ENCODE measurements at regions not wholly inside any gene's neighbourhood (a gene's known extent, or its start where the extent isn't known, plus 50 kb on each side); places are given as distances from the start of the nearest gene placed in this dataset.
"Not testable (repeated sequence)": the region's sequence is repeated elsewhere in the genome, so short reads cannot be mapped to it uniquely, and the experiment has no call there.

DNA sequence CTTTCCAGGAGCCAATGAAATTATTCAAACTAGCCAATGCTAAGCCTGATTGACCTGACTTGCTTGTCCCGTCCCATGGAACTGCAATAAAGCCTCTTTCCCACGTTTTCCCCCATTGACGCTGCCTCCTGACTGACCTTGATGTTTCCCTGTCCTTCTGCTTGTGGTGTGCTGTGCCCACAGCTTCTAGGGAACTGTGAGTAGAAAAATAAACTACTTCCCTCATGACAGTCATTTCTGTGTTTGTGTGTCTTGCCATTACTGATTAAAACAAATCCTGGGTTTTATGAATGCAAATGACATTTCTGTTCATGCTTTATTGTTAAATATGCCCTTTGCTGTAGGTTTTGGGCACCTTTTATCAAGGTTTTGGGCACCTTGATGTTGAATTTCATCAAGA, 91.3 kb upstream of the ABI1 start:
- no peaks in the 10 kb centered on the region for H3K36me3 ChIP-seq (ENCODE audit: control insufficient read depth, insufficient read depth, low read length)
- H3K9ac ChIP-seq (ENCODE audit: low read length) = no peak overlapping the region
- H3K4me1 ChIP-seq (ENCODE audit: control insufficient read depth, insufficient read depth, low read length) = no peaks in the 10 kb centered on the region
- no peak overlapping the region for H3K4me3 ChIP-seq (ENCODE audit: low read depth, low read length)
- H3K27me3 ChIP-seq (ENCODE audit: control insufficient read depth, insufficient read depth, low read length) = no peaks in the 10 kb centered on the region
- H3K27ac ChIP-seq (ENCODE audit: low read depth, low read length) = no peak overlapping the region
- H3K9me3 ChIP-seq (ENCODE audit: control insufficient read depth, insufficient read depth, low read depth, low read length) = peaks cover 7% of the 10 kb centered on the region; the same call in 1 of the 2 replicates

DNA sequence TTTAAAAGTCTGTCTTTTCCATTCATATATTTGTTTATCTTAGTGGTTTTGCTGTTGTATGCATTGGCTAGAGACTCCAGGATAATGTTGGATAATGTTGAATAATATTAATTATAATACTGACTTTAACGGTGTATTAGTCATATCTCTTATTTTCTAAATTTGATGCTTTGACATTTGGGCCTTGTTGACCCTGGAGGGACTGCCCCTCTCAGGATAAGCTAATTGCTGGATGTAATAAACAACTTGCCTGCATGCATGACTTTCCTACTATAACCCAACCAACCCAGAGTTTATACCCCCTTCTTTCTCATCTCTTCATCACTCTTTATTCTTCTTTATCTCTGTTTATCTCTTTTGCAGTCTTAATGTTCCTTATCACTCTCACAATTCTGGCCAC, 90.9 kb upstream of the ABI1 start:
- Histone ChIP-seq H3K4me3 (ENCODE audit: low read depth, low read length) (no peak overlapping the region), H3K9ac (ENCODE audit: low read length) (no peak overlapping the region), H3K36me3 (ENCODE audit: control insufficient read depth, insufficient read depth, low read length) (no peaks in the 10 kb centered on the region), H3K27ac (ENCODE audit: low read depth, low read length) (no peak overlapping the region), H3K9me3 (ENCODE audit: control insufficient read depth, insufficient read depth, low read depth, low read length) (peaks cover 7% of the 10 kb centered on the region; the same call in 1 of the 2 replicates), H3K27me3 (ENCODE audit: control insufficient read depth, insufficient read depth, low read length) (no peaks in the 10 kb centered on the region), H3K4me1 (ENCODE audit: control insufficient read depth, insufficient read depth, low read length) (no peaks in the 10 kb centered on the region)

DNA sequence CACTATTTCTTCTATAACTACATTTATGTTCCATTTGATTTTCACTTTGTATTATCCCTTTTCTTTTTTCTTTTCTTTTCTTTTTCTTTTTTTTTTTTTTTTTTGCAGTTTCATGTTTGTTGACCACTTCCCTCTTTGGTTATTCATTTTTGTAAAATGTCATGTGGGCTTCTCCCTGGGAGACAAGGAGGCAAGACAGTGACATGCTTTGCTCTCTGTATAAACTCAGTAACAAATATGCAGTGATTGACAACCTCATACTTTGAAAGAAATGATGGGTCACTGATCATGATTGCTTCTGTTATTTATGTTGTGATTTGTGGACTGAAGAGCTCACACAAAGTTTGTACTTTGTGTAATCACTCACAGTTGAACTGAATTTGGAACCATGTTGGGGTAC, 90.2 kb upstream of the ABI1 start:
- H3K9me3 ChIP-seq (ENCODE audit: control insufficient read depth, insufficient read depth, low read depth, low read length) = peaks cover 7% of the 10 kb centered on the region; the same call in 1 of the 2 replicates
- H3K9ac ChIP-seq (ENCODE audit: low read length) = no peak overlapping the region
- no peak overlapping the region for H3K4me3 ChIP-seq (ENCODE audit: low read depth, low read length)
- H3K36me3 ChIP-seq (ENCODE audit: control insufficient read depth, insufficient read depth, low read length) = no peaks in the 10 kb centered on the region
- H3K27me3 ChIP-seq (ENCODE audit: control insufficient read depth, insufficient read depth, low read length) = no peaks in the 10 kb centered on the region
- no peaks in the 10 kb centered on the region for H3K4me1 ChIP-seq (ENCODE audit: control insufficient read depth, insufficient read depth, low read length)
- no peak overlapping the region for H3K27ac ChIP-seq (ENCODE audit: low read depth, low read length)

DNA sequence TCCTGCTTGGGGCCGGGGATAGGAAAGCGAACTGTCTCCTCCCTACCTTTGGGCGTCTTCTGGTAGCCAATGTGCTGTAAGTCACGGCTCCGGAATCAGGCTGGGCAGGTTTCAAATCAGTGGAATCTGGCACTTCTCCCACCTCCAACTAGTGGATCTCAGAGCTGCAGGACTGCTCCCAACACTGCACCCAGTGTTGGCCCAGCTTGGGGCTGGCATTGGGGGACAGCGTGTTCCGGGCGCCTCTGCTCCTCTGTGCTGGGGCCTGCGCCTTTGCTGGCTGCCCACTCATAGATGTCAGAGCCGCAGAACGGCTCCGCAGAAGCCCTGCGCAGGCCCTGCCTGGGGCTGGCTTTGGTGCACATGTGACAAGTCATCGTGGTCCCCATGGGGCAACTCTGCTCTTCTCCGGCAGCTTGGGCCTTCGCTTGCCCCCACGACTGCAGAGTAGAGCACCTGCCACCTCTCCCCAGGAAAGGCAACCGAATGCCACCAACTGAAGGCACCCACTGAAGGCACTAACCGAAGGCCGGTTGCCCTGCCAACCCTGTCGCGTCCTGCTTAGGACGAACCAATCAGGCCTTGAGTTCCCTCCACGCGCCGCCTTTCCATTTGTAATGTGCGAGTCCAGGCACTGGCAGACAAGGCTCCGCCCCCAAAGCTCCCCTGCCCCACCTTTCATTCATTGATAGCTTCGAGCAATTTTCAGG, 85.5 kb upstream of the ABI1 start:
- Histone ChIP-seq H3K27me3 (ENCODE audit: control insufficient read depth, insufficient read depth, low read length) (no peaks in the 10 kb centered on the region), H3K4me3 (ENCODE audit: low read depth, low read length) (no peak overlapping the region), H3K27ac (ENCODE audit: low read depth, low read length) (no peak overlapping the region), H3K9ac (ENCODE audit: low read length) (no peak overlapping the region), H3K4me1 (ENCODE audit: control insufficient read depth, insufficient read depth, low read length) (no peaks in the 10 kb centered on the region), H3K36me3 (ENCODE audit: control insufficient read depth, insufficient read depth, low read length) (no peaks in the 10 kb centered on the region), H3K9me3 (ENCODE audit: control insufficient read depth, insufficient read depth, low read depth, low read length) (peaks cover 7% of the 10 kb centered on the region; the same call in 1 of the 2 replicates)

DNA sequence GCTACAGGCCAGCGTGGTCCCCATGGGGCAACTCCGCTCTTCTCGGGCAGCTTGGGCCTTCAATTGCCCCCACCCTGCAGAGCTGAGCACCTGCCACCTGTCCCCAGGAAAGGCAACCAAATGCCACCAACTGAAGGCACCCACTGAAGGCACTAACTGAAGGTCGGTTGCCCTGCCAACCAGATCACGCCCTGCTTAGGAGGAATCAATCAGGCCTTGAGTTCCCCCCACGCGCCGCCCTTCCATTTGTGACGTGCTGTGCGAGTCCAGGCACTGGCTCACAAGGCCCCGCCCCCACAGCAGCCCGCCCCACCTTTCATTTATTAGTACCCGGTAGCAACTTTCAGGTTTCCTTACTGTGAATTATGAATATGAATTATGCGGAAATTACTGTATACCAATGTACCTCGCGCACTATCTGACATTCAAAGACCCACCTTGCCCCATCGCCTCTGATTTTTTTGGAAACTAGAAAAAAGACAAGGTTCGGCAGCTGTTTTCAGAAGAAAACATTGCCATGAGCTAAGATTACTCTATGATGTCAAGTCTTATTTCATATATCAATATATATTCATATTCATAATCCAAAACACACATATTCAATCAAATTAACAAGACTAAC, 83.6 kb upstream of the ABI1 start:
- no peak overlapping the region for H3K4me3 ChIP-seq (ENCODE audit: low read depth, low read length)
- H3K9me3 ChIP-seq (ENCODE audit: control insufficient read depth, insufficient read depth, low read depth, low read length) = no peaks in the 10 kb centered on the region
- no peaks in the 10 kb centered on the region for H3K27me3 ChIP-seq (ENCODE audit: control insufficient read depth, insufficient read depth, low read length)
- no peak overlapping the region for H3K27ac ChIP-seq (ENCODE audit: low read depth, low read length)
- no peaks in the 10 kb centered on the region for H3K36me3 ChIP-seq (ENCODE audit: control insufficient read depth, insufficient read depth, low read length)
- no peak overlapping the region for H3K9ac ChIP-seq (ENCODE audit: low read length)
- H3K4me1 ChIP-seq (ENCODE audit: control insufficient read depth, insufficient read depth, low read length) = no peaks in the 10 kb centered on the region

DNA sequence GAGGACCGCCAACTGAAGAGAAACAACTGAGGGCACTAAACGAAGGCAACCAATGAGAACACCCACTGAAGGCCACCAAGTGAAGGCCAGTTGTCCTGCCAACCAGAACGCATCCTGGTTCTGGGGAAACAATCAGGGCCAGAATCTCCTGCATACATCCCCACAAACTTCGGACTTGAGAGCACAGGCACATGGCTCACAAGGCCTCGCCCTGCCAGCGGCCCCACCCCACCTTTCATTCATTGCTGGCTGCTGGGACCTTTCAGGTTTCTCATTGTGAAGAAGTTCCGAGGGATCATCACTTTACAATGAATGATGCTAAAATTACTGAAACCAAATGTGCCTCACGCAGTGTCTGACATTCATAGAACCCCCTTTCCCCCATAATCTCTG, 79.2 kb upstream of the ABI1 start:
- Histone ChIP-seq H3K9ac (ENCODE audit: low read length) (no peak overlapping the region), H3K4me3 (ENCODE audit: low read depth, low read length) (no peak overlapping the region), H3K9me3 (ENCODE audit: control insufficient read depth, insufficient read depth, low read depth, low read length) (no peaks in the 10 kb centered on the region), H3K27ac (ENCODE audit: low read depth, low read length) (no peak overlapping the region), H3K27me3 (ENCODE audit: control insufficient read depth, insufficient read depth, low read length) (no peaks in the 10 kb centered on the region), H3K4me1 (ENCODE audit: control insufficient read depth, insufficient read depth, low read length) (peaks cover 5% of the 10 kb centered on the region), H3K36me3 (ENCODE audit: control insufficient read depth, insufficient read depth, low read length) (no peaks in the 10 kb centered on the region)

DNA sequence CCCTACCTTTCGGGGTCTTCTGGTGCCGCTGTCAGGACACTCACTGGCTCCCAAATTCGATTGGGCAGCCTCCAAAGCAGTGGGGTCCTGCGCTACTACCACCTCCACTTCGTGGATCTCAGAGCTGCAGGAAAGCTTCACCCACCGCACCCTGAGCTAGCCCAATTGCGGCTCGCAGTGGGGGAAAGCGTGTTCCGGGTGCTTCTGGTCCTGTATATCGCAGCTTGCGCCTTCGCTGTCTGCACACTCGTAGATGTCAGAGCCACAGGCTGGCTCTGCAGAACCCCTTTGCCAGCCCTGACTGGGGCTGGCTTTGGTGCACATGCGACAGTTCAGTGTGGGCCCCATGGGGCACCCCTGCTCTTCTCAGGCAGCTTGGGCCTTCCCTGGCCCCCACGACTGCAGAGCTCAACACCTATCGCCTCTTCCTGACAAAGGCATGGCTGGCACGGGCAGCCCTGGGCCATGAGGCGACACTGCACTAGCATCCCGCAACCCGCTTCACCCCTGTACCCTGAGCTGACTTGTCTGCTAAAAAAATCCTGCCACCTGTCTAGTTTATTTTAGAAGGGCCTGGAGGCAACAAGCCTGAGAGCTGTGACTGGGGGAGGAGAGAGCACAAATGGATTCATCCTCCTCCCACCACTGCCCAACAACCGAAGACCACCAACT, 78.7 kb upstream of the ABI1 start:
- H3K9me3 ChIP-seq (ENCODE audit: control insufficient read depth, insufficient read depth, low read depth, low read length) = no peaks in the 10 kb centered on the region

DNA sequence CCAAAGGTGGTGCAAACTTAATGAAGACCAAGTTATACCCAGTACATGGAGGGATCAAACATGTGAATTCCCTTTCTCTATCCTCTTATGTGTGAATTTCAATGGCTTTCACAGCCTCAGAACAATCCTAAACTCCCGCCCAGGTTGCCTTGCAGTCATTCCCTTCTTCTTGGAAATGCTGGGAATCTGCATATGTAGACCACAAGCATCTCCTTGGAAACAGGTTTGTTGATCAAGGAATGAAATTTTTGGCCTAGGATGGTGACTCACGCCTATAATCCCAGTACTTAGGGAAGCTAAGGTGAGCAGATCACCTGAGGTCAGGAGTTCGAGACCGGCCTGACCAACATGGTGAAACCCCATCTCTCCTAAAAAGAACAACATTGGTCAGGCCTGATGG, 77.8 kb upstream of the ABI1 start:
- H3K9me3 ChIP-seq (ENCODE audit: control insufficient read depth, insufficient read depth, low read depth, low read length) = no peaks in the 10 kb centered on the region
- no peaks in the 10 kb centered on the region for H3K36me3 ChIP-seq (ENCODE audit: control insufficient read depth, insufficient read depth, low read length)
- H3K4me1 ChIP-seq (ENCODE audit: control insufficient read depth, insufficient read depth, low read length) = peaks cover 5% of the 10 kb centered on the region
- no peak overlapping the region for H3K9ac ChIP-seq (ENCODE audit: low read length)
- H3K27ac ChIP-seq (ENCODE audit: low read depth, low read length) = no peak overlapping the region
- no peaks in the 10 kb centered on the region for H3K27me3 ChIP-seq (ENCODE audit: control insufficient read depth, insufficient read depth, low read length)
- H3K4me3 ChIP-seq (ENCODE audit: low read depth, low read length) = no peak overlapping the region

More for the DNA sequence above, 78.7 kb upstream of the ABI1 start:
- Histone ChIP-seq H3K4me1 (ENCODE audit: control insufficient read depth, insufficient read depth, low read length) (peaks cover 5% of the 10 kb centered on the region), H3K4me3 (ENCODE audit: low read depth, low read length) (no peak overlapping the region), H3K36me3 (ENCODE audit: control insufficient read depth, insufficient read depth, low read length) (no peaks in the 10 kb centered on the region), H3K27ac (ENCODE audit: low read depth, low read length) (no peak overlapping the region), H3K27me3 (ENCODE audit: control insufficient read depth, insufficient read depth, low read length) (no peaks in the 10 kb centered on the region), H3K9ac (ENCODE audit: low read length) (no peak overlapping the region)

DNA sequence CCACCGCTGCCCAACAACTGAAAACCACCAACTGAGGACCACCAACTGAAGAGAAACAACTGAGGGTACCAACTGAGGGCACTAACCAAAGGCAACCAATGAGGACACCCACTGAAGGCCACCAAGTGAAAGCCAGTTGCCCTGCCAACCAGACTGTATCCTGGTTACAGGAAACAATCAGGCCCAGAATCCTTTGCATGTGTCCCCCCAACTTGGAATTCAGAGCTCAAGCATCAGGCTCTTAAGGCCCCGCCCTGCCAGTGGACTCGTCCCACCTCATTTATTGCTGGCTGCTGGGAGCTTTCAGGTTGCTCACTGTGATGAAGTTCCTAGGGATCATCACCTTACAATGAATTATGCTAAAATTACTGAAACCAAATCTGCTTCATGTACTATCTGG, 76.6 kb upstream of the ABI1 start:
- Histone ChIP-seq H3K9ac (ENCODE audit: low read length) (no peak overlapping the region), H3K36me3 (ENCODE audit: control insufficient read depth, insufficient read depth, low read length) (no peaks in the 10 kb centered on the region), H3K27me3 (ENCODE audit: control insufficient read depth, insufficient read depth, low read length) (no peaks in the 10 kb centered on the region), H3K4me1 (ENCODE audit: control insufficient read depth, insufficient read depth, low read length) (peaks cover 5% of the 10 kb centered on the region), H3K27ac (ENCODE audit: low read depth, low read length) (no peak overlapping the region), H3K9me3 (ENCODE audit: control insufficient read depth, insufficient read depth, low read depth, low read length) (no peaks in the 10 kb centered on the region), H3K4me3 (ENCODE audit: low read depth, low read length) (no peak overlapping the region)

DNA sequence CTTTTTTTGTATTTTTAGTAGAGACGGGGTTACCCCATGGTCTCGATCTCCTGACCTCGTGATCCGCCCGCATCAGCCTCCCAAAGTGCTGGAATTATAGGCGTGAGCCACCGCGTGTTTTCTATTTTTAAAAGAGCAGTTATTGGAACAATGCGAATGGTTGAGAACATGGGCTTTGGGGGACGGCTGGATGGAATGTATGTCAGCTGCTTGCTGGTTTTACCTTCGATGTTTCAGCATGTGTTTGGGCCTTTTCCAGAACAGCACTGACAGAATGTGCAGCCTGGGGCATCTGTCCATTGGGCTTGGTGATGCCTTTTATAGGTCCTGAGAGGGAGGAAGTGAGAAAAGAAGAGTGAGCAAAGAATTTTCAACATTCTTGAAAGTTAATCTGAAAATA, 73.4 kb upstream of the ABI1 start:
- H3K9me3 ChIP-seq (ENCODE audit: control insufficient read depth, insufficient read depth, low read depth, low read length); H3K36me3 ChIP-seq (ENCODE audit: control insufficient read depth, insufficient read depth, low read length): not testable (repeated sequence)

DNA sequence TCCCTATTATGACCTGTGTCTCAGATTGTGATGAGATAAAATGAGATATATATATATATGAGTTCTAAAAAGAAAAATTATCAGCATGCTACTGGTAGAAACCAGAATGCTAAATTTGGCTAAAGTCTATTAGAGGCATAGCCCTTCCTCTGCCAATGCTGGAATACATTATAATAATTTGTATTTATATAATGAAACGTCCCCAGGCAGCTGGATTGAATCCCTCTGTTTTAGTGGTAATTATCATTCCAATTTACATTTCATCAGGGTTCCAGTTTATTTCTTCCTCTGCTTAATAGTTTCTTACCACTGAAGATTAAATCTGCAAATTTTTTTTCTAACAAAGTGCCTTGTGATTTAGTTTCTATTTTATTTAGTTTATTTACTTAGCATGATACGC, 71.8 kb upstream of the ABI1 start:
- no peaks in the 10 kb centered on the region for H3K27me3 ChIP-seq (ENCODE audit: control insufficient read depth, insufficient read depth, low read length)
- no peaks in the 10 kb centered on the region for H3K36me3 ChIP-seq (ENCODE audit: control insufficient read depth, insufficient read depth, low read length)
- H3K4me1 ChIP-seq (ENCODE audit: control insufficient read depth, insufficient read depth, low read length) = 0 out of 2 replicates have a peak, but pooled peaks cover 4% of the 10 kb centered on the region
- no peak overlapping the region for H3K27ac ChIP-seq (ENCODE audit: low read depth, low read length)
- H3K4me3 ChIP-seq (ENCODE audit: low read depth, low read length) = no peak overlapping the region
- H3K9ac ChIP-seq (ENCODE audit: low read length) = no peak overlapping the region
- H3K9me3 ChIP-seq (ENCODE audit: control insufficient read depth, insufficient read depth, low read depth, low read length) = no peaks in the 10 kb centered on the region

More for the DNA sequence above, 73.4 kb upstream of the ABI1 start:
- H3K27ac ChIP-seq (ENCODE audit: low read depth, low read length); H3K4me3 ChIP-seq (ENCODE audit: low read depth, low read length); H3K4me1 ChIP-seq (ENCODE audit: control insufficient read depth, insufficient read depth, low read length); H3K9ac ChIP-seq (ENCODE audit: low read length); H3K27me3 ChIP-seq (ENCODE audit: control insufficient read depth, insufficient read depth, low read length): not testable (repeated sequence)
